WTC11 (cell line): ENCODE measurements at regions not wholly inside any gene's neighbourhood (a gene's known extent, or its start where the extent isn't known, plus 50 kb on each side); places are given as distances from the start of the nearest gene placed in this dataset.
"Not testable (repeated sequence)": the region's sequence is repeated elsewhere in the genome, so short reads cannot be mapped to it uniquely, and the experiment has no call there.

Source experiments
- ATAC-seq: fragments of 200-7000 bp; cut with Tn5 transposase; 2 replicates; pipeline ENCODE4 v1.10.0; 2021; ENCODE audit warnings: mild to moderate bottlenecking, moderate library complexity
- CTCF ChIA-PET: fragments of 300-600 bp; sonication (Branson Sonifier 250); formaldehyde crosslinking; loops from one replicate; lab custom pipeline; 2021; ENCODE audit warnings: antibody characterized with exemption; lab: Charles Lee
- POLR2A ChIA-PET: fragments of 350-600 bp; sonication (Branson Sonifier 250); formaldehyde crosslinking; loops from one replicate; lab custom pipeline; 2021; ENCODE audit warnings: antibody characterized with exemption; lab: Charles Lee
- DNase-seq: peaks from one replicate; pipeline ENCODE4 v3.0.0; 2021; ENCODE audit warnings: low spot score
- H3K27ac Mint-ChIP-seq: 2 replicates; pipeline ENCODE4 v1.8.0; 2021; ENCODE audit warnings: mixed read lengths
- H3K27me3 Mint-ChIP-seq: 2 replicates; pipeline ENCODE4 v1.8.0; 2021; ENCODE audit warnings: low read depth, mild to moderate bottlenecking, moderate library complexity, mixed read lengths
- H3K36me3 Mint-ChIP-seq: 2 replicates; pipeline ENCODE4 v1.8.0; 2021; ENCODE audit warnings: mixed read lengths
- H3K4me1 Mint-ChIP-seq: 2 replicates; pipeline ENCODE4 v1.8.0; 2022; ENCODE audit warnings: mixed read lengths
- H3K4me3 Mint-ChIP-seq: 2 replicates; pipeline ENCODE4 v1.8.0; 2021; ENCODE audit warnings: mild to moderate bottlenecking, moderate library complexity, mixed read lengths
- H3K9me3 Mint-ChIP-seq: 2 replicates; pipeline ENCODE4 v1.8.0; 2021; ENCODE audit warnings: mixed read lengths
- GABPB1 ChIP-seq: sonication (generic); formaldehyde crosslinking; IDR thresholded peaks from 2 replicates; pipeline ENCODE4 v1.8.1; 2023; ENCODE audit warnings: mild to moderate bottlenecking, missing genetic modification reagents
- HMGXB4 ChIP-seq: sonication (generic); formaldehyde crosslinking; IDR thresholded peaks from 2 replicates; pipeline ENCODE4 v1.8.1; 2023; ENCODE audit warnings: mild to moderate bottlenecking, moderate library complexity, missing genetic modification reagents
- MYBL2 ChIP-seq: sonication (generic); formaldehyde crosslinking; IDR thresholded peaks from 2 replicates; pipeline ENCODE4 v1.8.1; 2023; ENCODE audit warnings: mild to moderate bottlenecking, moderate library complexity, missing genetic modification reagents
- PRRX2 ChIP-seq: fragments of 250-450 bp; sonication (Bioruptor Pico); IDR thresholded peaks from 2 replicates; pipeline ENCODE4 v1.8.0; 2021; ENCODE audit warnings: mild to moderate bottlenecking
- RORB ChIP-seq: fragments of 250-450 bp; sonication (Bioruptor Pico); IDR thresholded peaks from 2 replicates; pipeline ENCODE4 v1.9.0; 2021; ENCODE audit warnings: mild to moderate bottlenecking
- ZNF138 ChIP-seq: sonication (generic); formaldehyde crosslinking; conservative IDR thresholded peaks from 2 replicates; pipeline ENCODE4 v1.8.1; 2022; ENCODE audit warnings: mild to moderate bottlenecking, moderate library complexity, missing genetic modification reagents
- TF ChIP-seq, protein P1 (sequence below): fragments of 250-450 bp; sonication (Bioruptor Pico); IDR thresholded peaks from 2 replicates; pipeline ENCODE4 v2.1.2; 2022; ENCODE audit warnings: mild to moderate bottlenecking, moderate library complexity
- TF ChIP-seq, protein P2 (sequence below): sonication (generic); formaldehyde crosslinking; IDR thresholded peaks from 2 replicates; pipeline ENCODE4 v1.8.1; 2022; ENCODE audit warnings: mild to moderate bottlenecking, moderate library complexity, missing genetic modification reagents
- TF ChIP-seq, protein P3 (sequence below): sonication (generic); formaldehyde crosslinking; IDR thresholded peaks from 2 replicates; pipeline ENCODE4 v1.8.1; 2023; ENCODE audit warnings: mild to moderate bottlenecking, missing genetic modification reagents, moderate library complexity

- Mint-ChIP-seq H3K27me3 (no peaks in the 10 kb centered on the region), H3K27ac (peak overlapping the region; percentile 99), H3K36me3 (no peaks in the 10 kb centered on the region), H3K9me3 (no peaks in the 10 kb centered on the region)
- ChIA-PET CTCF (interaction anchor here (0.6 to 3.1 kb wide), 8 partner anchors 13 to 343 kb away, joined by 3 to 24 read pairs (median 4); no protein-coding TSS in a partner anchor), POLR2A (interaction anchor here (0.7 to 1.3 kb wide), 4 partner anchors 74 to 276 kb away, joined by 3 to 5 read pairs (median 4); no protein-coding TSS in a partner anchor)
- DNase-seq, result peak; percentile 26
- ATAC-seq, result peak; percentile 56
- TF ChIP-seq HMGXB4 (CRISPR knock-in tag) (no peak), ZNF138 (CRISPR knock-in tag) (no peak), PRRX2 (CRISPR knock-in tag) (no peak), MYBL2 (CRISPR knock-in tag) (no peak), RORB (CRISPR knock-in tag) (no peak)
- TF ChIP-seq, protein P1, sequence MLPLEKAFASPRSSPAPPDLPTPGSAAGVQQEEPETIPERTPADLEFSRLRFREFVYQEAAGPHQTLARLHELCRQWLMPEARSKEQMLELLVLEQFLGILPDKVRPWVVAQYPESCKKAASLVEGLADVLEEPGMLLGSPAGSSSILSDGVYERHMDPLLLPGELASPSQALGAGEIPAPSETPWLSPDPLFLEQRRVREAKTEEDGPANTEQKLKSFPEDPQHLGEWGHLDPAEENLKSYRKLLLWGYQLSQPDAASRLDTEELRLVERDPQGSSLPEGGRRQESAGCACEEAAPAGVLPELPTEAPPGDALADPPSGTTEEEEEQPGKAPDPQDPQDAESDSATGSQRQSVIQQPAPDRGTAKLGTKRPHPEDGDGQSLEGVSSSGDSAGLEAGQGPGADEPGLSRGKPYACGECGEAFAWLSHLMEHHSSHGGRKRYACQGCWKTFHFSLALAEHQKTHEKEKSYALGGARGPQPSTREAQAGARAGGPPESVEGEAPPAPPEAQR (CRISPR knock-in tag), result no peak
- TF ChIP-seq, protein P2, sequence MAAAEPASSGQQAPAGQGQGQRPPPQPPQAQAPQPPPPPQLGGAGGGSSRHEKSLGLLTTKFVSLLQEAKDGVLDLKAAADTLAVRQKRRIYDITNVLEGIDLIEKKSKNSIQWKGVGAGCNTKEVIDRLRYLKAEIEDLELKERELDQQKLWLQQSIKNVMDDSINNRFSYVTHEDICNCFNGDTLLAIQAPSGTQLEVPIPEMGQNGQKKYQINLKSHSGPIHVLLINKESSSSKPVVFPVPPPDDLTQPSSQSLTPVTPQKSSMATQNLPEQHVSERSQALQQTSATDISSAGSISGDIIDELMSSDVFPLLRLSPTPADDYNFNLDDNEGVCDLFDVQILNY (CRISPR knock-in tag), result no peak
- TF ChIP-seq, all 79 proteins: peak for 0
- peaks cover 75% of the 10 kb centered on the region for H3K4me1 Mint-ChIP-seq
- peak overlapping the region; percentile 42 for H3K4me3 Mint-ChIP-seq
Observed at GRCh38 chr20:53865901-53866793, 204.2 kb downstream of the BCAS1 start.

- ATAC-seq, result not testable (repeated sequence)
- peaks cover 66% of the 10 kb centered on the region for H3K4me1 Mint-ChIP-seq
Observed at GRCh38 chr20:53864765-53865683, 205.4 kb downstream of the BCAS1 start.

GRCh38 chr20:53863923-53864641, 206.3 kb downstream of the BCAS1 start:
- Mint-ChIP-seq H3K27ac (peak overlapping the region; percentile 99), H3K4me1 (peaks cover 63% of the 10 kb centered on the region), H3K4me3 (peak overlapping the region; percentile 11; the same call in 1 of the 2 replicates)
- peak; percentile 43 for ATAC-seq
- POLR2A ChIA-PET, result interaction anchor here (1.0 kb wide), 1 partner anchor 126 kb away, joined by 3 read pairs; no protein-coding TSS in a partner anchor
- H3K36me3 Mint-ChIP-seq, H3K27me3 Mint-ChIP-seq, H3K9me3 Mint-ChIP-seq, DNase-seq: not testable (repeated sequence)
- CTCF ChIA-PET, result interaction anchor here (0.5 to 2.3 kb wide), 3 partner anchors 17 to 203 kb away, joined by 4 to 8 read pairs (median 4); no protein-coding TSS in a partner anchor
- peak; percentile 79 for TF ChIP-seq GABPB1 (CRISPR knock-in tag)

More at GRCh38 chr20:53864765-53865683, 205.4 kb downstream of the BCAS1 start:
- not testable (repeated sequence) for H3K36me3 Mint-ChIP-seq, H3K4me3 Mint-ChIP-seq, H3K27me3 Mint-ChIP-seq, H3K9me3 Mint-ChIP-seq, DNase-seq
- POLR2A ChIA-PET, result interaction anchor here (0.5 to 1.3 kb wide), 6 partner anchors 55 to 298 kb away, joined by 3 to 5 read pairs (median 3); no protein-coding TSS in a partner anchor
- CTCF ChIA-PET, result interaction anchor here (0.7 to 3.1 kb wide), 7 partner anchors 15 to 204 kb away, joined by 3 to 24 read pairs (median 4); no protein-coding TSS in a partner anchor
- peak overlapping the region; percentile 99 for H3K27ac Mint-ChIP-seq

GRCh38 chr20:53863535-53863922, 206.9 kb downstream of the BCAS1 start:
- H3K27me3 Mint-ChIP-seq, H3K9me3 Mint-ChIP-seq, H3K4me3 Mint-ChIP-seq, DNase-seq, ATAC-seq, H3K36me3 Mint-ChIP-seq: not testable (repeated sequence)
- TF ChIP-seq, protein P3, sequence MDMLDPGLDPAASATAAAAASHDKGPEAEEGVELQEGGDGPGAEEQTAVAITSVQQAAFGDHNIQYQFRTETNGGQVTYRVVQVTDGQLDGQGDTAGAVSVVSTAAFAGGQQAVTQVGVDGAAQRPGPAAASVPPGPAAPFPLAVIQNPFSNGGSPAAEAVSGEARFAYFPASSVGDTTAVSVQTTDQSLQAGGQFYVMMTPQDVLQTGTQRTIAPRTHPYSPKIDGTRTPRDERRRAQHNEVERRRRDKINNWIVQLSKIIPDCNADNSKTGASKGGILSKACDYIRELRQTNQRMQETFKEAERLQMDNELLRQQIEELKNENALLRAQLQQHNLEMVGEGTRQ (CRISPR knock-in tag), result 0 out of 2 replicates have a peak, but pooled peaks have one; percentile 17
- ChIA-PET POLR2A (interaction anchor here (1.0 kb wide), 1 partner anchor 125 kb away, joined by 3 read pairs; no protein-coding TSS in a partner anchor), CTCF (interaction anchor here (2.3 kb wide), 1 partner anchor 22 kb away, joined by 8 read pairs; no protein-coding TSS in a partner anchor)
- peak overlapping the region; percentile 99 for H3K27ac Mint-ChIP-seq
- peaks cover 63% of the 10 kb centered on the region for H3K4me1 Mint-ChIP-seq

DNA sequence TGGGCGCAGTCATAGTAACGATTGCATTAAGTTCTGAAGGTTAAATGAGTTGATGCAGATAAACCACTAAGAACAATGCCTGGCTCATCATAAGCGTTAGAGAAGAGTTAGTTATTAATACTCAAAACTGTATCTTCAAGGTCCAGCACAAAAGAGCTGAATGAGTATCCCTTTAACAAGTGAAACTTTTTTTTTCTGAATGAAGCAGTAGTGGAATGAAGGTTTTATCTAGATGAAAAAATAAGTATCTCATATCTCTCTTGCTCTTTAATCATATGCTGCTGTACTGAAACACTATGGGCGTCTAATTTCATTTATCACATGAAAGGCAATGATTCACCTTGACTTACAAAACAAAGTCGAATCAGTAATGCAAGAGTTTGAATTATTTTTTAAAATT, 207.4 kb downstream of the BCAS1 start:
- H3K27me3 Mint-ChIP-seq, DNase-seq, ATAC-seq, H3K36me3 Mint-ChIP-seq, H3K9me3 Mint-ChIP-seq, H3K4me3 Mint-ChIP-seq, CTCF ChIA-PET: not testable (repeated sequence)
- Mint-ChIP-seq H3K4me1 (peaks cover 63% of the 10 kb centered on the region), H3K27ac (peak overlapping the region; percentile 86)
- POLR2A ChIA-PET, result interaction anchor here (0.8 kb wide), 1 partner anchor 1757 kb away, joined by 3 read pairs; no protein-coding TSS in a partner anchor

GRCh38 chr20:53862490-53862889, 207.9 kb downstream of the BCAS1 start:
- Mint-ChIP-seq H3K4me1 (peaks cover 63% of the 10 kb centered on the region), H3K27ac (peak overlapping the region; percentile 86)
- ChIA-PET POLR2A (interaction anchor here (0.8 kb wide), 1 partner anchor 1758 kb away, joined by 3 read pairs; no protein-coding TSS in a partner anchor), CTCF (interaction anchor here (1.7 kb wide), 1 partner anchor 53 kb away, joined by 4 read pairs; no protein-coding TSS in a partner anchor)
- H3K36me3 Mint-ChIP-seq, H3K9me3 Mint-ChIP-seq, ATAC-seq, DNase-seq, H3K27me3 Mint-ChIP-seq, H3K4me3 Mint-ChIP-seq: not testable (repeated sequence)
